ENCODE measurements at regions not wholly inside any gene's neighbourhood (a gene's known extent, or its start where the extent isn't known, plus 50 kb on each side); places are given as distances from the start of the nearest gene placed in this dataset.

DNA sequence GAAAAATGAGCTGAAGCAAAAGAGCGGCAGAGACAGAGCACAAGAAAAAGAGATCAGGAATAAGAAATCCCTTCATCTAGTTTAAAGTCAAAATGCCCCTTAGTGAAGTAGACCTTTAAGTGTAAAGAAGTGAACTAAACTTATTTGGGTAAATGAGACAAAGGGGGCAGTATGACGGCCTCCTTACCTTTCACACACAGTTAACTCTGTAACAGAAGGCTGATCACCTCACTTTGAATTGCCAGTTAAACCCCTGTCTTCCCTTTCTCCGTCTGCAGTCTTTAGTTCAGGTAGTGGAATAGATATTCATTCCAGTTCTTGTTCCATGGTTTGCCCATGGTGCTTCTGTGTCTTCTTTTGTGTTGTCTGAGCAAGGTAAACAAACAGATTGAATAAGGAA lies 1029.8 kb downstream of the DIAPH3 start:
- Mint-ChIP-seq H3K4me1 (no peaks in the 10 kb centered on the region), H3K27ac (no peak overlapping the region), H3K4me3 (no peak overlapping the region), H3K9me3 (peaks cover 4 to 14% (median 9%) of the 10 kb centered on the region in 7 donors), H3K36me3 (no peaks in the 10 kb centered on the region), H3K27me3 (no peaks in the 10 kb centered on the region)
- DNase-seq (no peak), ATAC-seq (ENCODE audit: low read depth in 2 of 2) (no peak)

DNA sequence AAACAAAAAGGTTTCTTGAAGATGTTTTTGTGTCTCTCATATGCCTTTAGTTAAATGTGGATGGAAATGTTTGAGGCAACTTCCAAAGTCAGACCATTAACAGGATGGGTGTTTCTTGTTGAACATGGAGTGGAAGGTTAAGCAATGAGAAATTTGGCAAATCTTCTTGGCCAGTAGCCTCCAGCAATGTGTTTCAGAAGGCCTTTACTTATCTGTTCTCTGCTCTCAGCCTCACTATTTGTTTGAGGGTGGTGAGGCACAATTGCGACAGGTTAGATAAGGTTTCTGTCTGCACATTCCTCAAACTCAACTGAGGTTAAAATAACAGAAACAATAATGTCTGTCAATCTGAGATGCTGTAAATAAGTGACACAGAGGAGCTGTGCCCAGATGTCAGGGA lies 1019.0 kb downstream of the DIAPH3 start:
- Mint-ChIP-seq H3K36me3 (no peaks in the 10 kb centered on the region), H3K27ac (no peak overlapping the region), H3K4me3 (no peak overlapping the region), H3K4me1 (no peaks in the 10 kb centered on the region), H3K27me3 (no peaks in the 10 kb centered on the region), H3K9me3 (peaks cover 0 to 8% (median 4%) of the 10 kb centered on the region in 7 donors)
- ATAC-seq (ENCODE audit: low read depth in 2 of 2) (no peak), DNase-seq (no peak)

DNA sequence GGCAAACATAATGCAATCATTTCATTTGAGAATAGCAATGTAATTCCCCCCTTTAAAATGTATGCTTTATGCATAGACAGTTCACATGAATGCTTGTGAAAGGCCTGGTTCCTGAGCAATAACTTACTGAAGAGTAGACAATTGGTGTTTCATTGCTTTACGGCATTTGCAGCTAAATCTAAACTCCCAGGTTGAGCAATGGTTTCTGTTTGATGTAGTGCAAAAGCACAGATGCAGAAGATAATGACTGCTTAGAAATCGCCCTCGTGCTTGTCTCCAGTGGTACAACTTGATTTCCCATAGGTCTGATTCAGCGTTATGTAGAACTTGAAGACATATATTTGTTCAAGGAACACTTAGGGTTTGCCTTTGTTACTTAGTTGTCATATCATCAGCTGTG lies 1018.3 kb downstream of the DIAPH3 start:
- Mint-ChIP-seq H3K27ac (no peak overlapping the region), H3K4me1 (no peaks in the 10 kb centered on the region), H3K36me3 (no peaks in the 10 kb centered on the region), H3K9me3 (peaks cover 0 to 8% (median 4%) of the 10 kb centered on the region in 7 donors), H3K4me3 (no peak overlapping the region), H3K27me3 (no peaks in the 10 kb centered on the region)
- ATAC-seq (ENCODE audit: low read depth in 2 of 2) (no peak), DNase-seq (no peak)

DNA sequence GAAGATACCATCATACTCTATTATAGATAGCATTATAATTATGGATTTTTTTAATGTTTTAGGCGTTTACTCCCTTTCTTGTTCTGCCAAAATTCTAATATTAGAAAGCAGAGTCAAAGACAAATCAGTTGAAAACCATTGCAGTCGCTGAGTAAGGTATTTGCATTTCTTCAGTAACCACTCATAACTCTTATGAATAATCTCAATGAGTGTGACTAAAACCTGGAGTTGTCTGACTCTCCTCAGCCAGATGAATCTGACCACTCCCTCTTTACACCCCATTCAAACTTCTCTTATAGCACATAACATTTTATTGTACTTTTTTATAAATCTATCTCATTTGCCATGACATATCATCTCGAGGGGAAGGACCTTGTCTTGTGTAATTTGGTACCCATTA lies 1006.5 kb downstream of the DIAPH3 start:
- Mint-ChIP-seq H3K9me3 (peaks cover 0 to 9% (median 4%) of the 10 kb centered on the region in 7 donors), H3K27ac (no peak overlapping the region), H3K4me1 (no peaks in the 10 kb centered on the region), H3K36me3 (no peaks in the 10 kb centered on the region), H3K27me3 (no peaks in the 10 kb centered on the region), H3K4me3 (no peak overlapping the region)
- DNase-seq: no peak
- ATAC-seq (ENCODE audit: low read depth in 2 of 2): no peak

DNA sequence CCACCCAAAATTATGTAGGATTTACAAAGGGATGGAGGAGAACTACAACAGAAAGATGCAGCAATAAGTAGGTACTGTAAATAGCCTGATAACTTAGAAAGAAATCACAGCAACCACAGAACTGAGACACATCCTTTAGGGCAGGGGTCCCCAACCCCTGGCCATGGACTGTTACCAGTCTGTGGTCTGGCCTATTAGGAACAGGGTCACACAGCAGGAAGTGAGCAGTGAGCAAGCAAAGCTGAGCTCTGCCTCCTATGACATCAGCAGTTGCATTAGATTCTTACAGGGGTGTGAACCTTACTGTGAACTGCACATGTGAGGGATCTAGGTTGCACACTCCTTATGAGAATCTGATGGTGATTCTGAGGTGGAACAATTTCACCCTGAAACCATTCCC lies 997.6 kb downstream of the DIAPH3 start:
- Mint-ChIP-seq H3K27ac (no peak overlapping the region), H3K27me3 (no peaks in the 10 kb centered on the region), H3K9me3 (peaks cover 0 to 11% (median 4%) of the 10 kb centered on the region in 7 donors), H3K36me3 (no peaks in the 10 kb centered on the region), H3K4me1 (no peaks in the 10 kb centered on the region), H3K4me3 (no peak overlapping the region)
- ATAC-seq (ENCODE audit: low read depth in 2 of 2): no peak
- DNase-seq: no peak

DNA sequence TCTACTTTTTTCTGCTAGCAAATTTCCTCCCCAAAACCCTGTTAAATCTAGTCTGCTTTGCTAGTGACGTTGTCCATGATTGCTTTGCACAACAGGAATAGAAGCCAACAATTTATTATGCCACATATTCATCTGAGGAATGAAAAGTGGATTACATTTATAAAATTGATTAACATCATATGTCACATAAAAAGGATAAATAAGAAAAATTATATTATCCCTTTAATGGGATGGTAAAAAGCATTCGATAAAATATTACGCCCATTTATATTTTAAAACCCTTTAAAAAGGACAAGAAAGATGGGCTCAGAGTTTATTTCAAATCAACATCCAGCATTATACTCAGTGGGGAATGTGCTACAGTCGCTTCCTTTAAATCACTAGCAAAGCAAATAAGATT lies 991.7 kb downstream of the DIAPH3 start:
- Mint-ChIP-seq H3K4me1 (no peaks in the 10 kb centered on the region), H3K36me3 (no peaks in the 10 kb centered on the region), H3K4me3 (no peak overlapping the region), H3K9me3 (peaks cover 0 to 8% (median 5%) of the 10 kb centered on the region in 7 donors), H3K27me3 (no peaks in the 10 kb centered on the region), H3K27ac (no peak overlapping the region)
- ATAC-seq (ENCODE audit: low read depth in 2 of 2): no peak
- no peak for DNase-seq

DNA sequence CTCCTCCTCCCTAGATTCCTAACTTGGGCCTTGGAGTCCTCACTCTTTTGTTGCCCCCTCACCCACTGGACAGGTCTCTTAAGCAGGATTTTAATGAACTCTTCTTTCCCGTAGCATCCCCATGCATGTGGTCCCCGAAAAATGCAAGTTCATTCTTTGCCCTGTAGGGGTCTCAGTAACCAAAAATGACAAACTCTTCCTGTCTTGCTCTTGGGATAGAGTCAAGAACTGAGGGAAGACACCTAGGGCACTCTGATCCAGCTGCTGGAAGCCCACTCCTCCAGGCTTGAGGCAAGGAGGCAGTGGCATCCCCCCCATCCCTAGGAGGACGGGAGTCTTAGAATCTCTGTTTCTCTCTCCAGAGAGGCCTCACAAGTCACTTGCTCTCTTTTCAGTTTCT lies 987.0 kb downstream of the DIAPH3 start:
- Mint-ChIP-seq H3K36me3 (no peaks in the 10 kb centered on the region), H3K4me1 (no peaks in the 10 kb centered on the region), H3K9me3 (peaks cover 0 to 9% (median 5%) of the 10 kb centered on the region in 7 donors), H3K27ac (no peak overlapping the region), H3K27me3 (no peaks in the 10 kb centered on the region), H3K4me3 (no peak overlapping the region)
- ATAC-seq (ENCODE audit: low read depth in 2 of 2) (no peak), DNase-seq (no peak)

DNA sequence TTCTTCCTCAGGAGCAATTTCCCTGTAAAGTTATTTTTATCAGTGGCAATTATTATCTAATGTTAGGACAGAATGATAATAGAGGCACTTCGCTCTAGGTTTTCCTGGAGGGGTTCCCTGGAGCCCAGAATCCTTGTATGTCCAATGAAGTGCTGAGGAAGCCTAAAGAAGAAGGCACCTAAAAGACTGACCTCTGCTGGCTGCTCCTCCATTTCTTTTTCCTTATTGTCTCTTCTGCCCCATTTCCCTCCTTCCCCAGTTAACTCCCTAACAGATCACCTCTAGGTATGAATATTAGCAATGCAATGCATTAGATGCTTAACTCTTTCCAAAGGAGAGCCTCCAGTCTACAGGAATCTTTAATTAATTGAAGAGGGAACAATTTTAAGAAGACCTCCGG lies 985.4 kb downstream of the DIAPH3 start:
- DNase-seq (no peak), ATAC-seq (ENCODE audit: low read depth in 2 of 2) (no peak)
- Mint-ChIP-seq H3K4me1 (no peaks in the 10 kb centered on the region), H3K4me3 (peak overlapping the region in 1 of 8 donors; percentile 4), H3K27ac (no peak overlapping the region), H3K9me3 (peaks cover 0 to 9% (median 5%) of the 10 kb centered on the region in 7 donors), H3K27me3 (no peaks in the 10 kb centered on the region), H3K36me3 (no peaks in the 10 kb centered on the region)

DNA sequence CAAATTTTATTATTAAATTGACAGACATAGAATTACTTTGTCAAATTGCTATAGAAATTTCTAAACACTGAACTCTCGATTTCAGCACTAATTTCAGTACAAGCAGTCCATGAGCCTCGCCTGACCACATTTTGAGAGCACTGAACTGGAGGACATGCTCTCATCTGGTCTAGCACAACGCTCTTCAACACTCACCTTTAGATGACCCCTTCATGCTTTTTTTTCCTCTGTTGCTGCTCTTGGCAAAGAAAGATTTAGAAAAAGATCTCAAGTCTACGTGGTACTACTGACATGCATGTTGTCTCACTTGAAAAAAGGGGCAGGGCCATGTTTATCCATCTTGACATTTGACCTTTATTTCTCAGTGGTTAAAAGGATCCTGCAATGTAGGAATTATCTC lies 981.5 kb downstream of the DIAPH3 start:
- Mint-ChIP-seq H3K27me3 (no peaks in the 10 kb centered on the region), H3K27ac (no peak overlapping the region), H3K36me3 (no peaks in the 10 kb centered on the region), H3K4me3 (no peak overlapping the region), H3K4me1 (no peaks in the 10 kb centered on the region), H3K9me3 (peaks cover 0 to 5% (median 0%) of the 10 kb centered on the region in 7 donors)
- ATAC-seq (ENCODE audit: low read depth in 2 of 2): no peak
- DNase-seq: no peak

DNA sequence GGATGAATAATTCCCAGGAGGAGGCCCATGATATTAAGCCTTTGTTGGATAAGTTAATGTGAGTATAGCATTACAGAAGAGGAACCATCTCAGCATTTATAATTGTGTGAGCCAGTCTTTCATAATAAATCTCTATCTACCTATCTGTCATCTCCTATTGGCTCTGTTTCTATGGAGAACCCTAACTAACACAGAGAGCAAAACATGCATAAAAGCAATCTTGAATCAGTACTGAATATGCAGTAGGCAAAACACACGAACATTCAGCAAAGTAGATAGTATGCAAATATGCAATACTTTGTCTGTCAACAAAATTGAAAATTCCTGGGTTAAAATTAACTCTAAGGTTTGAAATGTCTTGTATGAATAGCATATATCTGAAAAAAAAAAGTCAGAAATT lies 966.3 kb downstream of the DIAPH3 start:
- H3K27ac Mint-ChIP-seq: no peak overlapping the region
- no peaks in the 10 kb centered on the region for H3K36me3 Mint-ChIP-seq
- no peak overlapping the region for H3K4me3 Mint-ChIP-seq
- no peak for DNase-seq
- H3K27me3 Mint-ChIP-seq: no peaks in the 10 kb centered on the region
- ATAC-seq (ENCODE audit: low read depth in 2 of 2): no peak
- H3K4me1 Mint-ChIP-seq: no peaks in the 10 kb centered on the region
- H3K9me3 Mint-ChIP-seq: peaks cover 0 to 3% (median 0%) of the 10 kb centered on the region in 7 donors

DNA sequence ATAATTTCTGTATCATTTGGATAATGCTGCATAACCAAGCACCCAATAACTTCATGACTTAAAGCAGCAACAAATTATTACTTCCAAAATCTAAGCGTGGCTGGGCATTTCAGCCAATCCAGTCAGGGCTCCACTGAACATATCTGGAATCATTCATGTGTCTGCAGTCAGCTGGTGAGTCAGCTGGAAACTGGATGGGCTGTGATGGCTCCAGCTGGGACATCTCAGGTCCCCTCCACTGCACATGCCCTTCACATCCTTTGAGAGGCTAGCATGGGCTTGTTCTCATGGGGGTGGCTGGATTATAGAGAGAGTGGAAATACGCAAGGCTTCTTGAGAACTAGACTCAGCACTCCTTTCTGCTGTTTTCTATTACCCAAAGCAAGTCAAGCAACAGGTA lies 961.9 kb downstream of the DIAPH3 start:
- no peaks in the 10 kb centered on the region for H3K4me1 Mint-ChIP-seq
- H3K9me3 Mint-ChIP-seq: peaks cover 0 to 11% (median 5%) of the 10 kb centered on the region in 7 donors
- no peaks in the 10 kb centered on the region for H3K27me3 Mint-ChIP-seq
- no peaks in the 10 kb centered on the region for H3K36me3 Mint-ChIP-seq
- H3K4me3 Mint-ChIP-seq: no peak overlapping the region
- no peak overlapping the region for H3K27ac Mint-ChIP-seq
- DNase-seq (no peak), ATAC-seq (ENCODE audit: low read depth in 2 of 2) (no peak)

DNA sequence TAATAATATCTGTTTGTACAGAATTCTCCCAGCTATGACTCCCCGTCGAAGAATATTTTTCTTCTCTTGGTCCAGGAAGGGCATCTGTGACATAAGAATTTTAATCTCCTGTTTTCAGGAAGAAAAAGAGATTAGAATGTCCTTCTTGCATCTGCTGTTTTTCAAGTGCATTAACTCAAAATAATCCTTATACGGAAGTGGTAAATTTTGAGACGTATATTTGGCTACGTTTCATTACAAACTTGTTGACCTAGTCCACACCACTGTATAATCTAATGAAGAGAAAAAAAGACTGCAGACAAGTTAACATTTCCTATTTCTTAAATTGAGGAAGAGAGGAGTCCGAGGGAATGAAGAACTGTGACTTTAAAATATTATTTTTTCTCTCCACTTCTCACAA lies 959.9 kb downstream of the DIAPH3 start:
- DNase-seq (no peak), ATAC-seq (ENCODE audit: low read depth in 2 of 2) (no peak)
- Mint-ChIP-seq H3K4me1 (no peaks in the 10 kb centered on the region), H3K4me3 (no peak overlapping the region), H3K27ac (no peak overlapping the region), H3K27me3 (no peaks in the 10 kb centered on the region), H3K9me3 (peaks cover 0 to 11% (median 5%) of the 10 kb centered on the region in 7 donors), H3K36me3 (no peaks in the 10 kb centered on the region)

DNA sequence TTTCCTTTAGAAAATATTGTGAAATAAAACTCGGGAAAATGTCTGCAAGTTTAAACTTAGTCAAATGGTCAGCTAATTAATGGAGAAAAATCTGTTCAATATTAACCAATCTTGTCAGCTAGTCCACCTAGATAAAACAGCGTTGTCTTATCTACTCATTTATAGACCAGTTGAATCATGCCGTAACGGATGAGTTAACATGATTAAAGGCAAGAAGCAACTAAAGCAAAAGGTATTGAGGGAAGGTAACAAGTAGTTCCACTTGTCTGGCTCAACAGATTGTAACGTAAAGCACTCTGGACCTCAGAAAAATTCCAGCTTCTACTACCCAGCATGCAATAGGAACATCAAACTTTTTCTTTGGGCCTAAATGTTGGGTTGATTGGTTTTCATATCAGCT lies 958.2 kb downstream of the DIAPH3 start:
- no peak for DNase-seq
- H3K27ac Mint-ChIP-seq: no peak overlapping the region
- H3K4me1 Mint-ChIP-seq: no peaks in the 10 kb centered on the region
- no peak for ATAC-seq (ENCODE audit: low read depth in 2 of 2)
- no peak overlapping the region for H3K4me3 Mint-ChIP-seq
- peaks cover 0 to 11% (median 5%) of the 10 kb centered on the region in 7 donors for H3K9me3 Mint-ChIP-seq
- no peaks in the 10 kb centered on the region for H3K36me3 Mint-ChIP-seq
- no peaks in the 10 kb centered on the region for H3K27me3 Mint-ChIP-seq

DNA sequence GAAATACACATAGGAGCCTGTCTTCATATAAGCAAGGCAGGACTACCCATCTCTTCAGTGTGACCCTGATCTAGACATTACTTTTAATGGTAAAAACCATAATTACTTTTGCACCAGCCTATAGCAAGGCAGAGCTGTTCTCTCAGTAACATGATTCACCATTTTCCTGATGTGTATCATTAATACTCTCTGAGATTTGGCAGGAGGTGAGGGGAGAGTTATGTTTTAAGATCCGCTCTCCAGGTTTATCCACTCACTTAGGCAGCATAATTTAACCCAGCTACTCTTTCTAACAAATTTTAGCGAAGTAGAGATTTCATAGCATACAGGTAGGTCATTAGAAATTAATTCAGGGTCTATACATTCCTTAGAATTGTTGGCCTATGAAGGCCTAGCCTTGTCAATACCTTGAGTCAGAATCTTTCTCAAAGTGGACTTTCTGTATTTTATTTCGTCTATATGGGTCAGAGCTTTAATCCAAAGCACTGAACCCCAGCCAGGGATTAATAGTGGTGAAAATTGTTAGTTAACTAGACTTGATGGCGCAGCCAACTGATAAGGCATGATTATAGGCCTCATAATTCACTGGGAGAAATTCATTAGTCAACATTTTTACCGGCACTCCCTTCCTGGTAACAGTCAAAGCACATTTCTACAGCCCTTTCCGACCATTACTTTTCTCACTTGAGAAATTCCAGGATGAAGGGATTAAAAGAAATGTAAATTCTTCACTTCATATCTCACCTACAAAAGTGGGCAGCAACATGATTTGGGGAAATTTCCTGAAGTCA lies 955.1 kb downstream of the DIAPH3 start:
- ATAC-seq (ENCODE audit: low read depth in 2 of 2) (no peak), DNase-seq (no peak)
- no peak overlapping the region for H3K27ac Mint-ChIP-seq
- no peaks in the 10 kb centered on the region for H3K36me3 Mint-ChIP-seq
- H3K4me1 Mint-ChIP-seq: no peaks in the 10 kb centered on the region
- H3K9me3 Mint-ChIP-seq: peaks cover 0 to 4% (median under 1%) of the 10 kb centered on the region in 7 donors
- peaks cover 0 to 4% (median 0%) of the 10 kb centered on the region in 3 donors for H3K27me3 Mint-ChIP-seq
- no peak overlapping the region for H3K4me3 Mint-ChIP-seq

Measured in naive B cell (primary cell).